ENCODE measurements at regions not wholly inside any gene's neighbourhood (a gene's known extent, or its start where the extent isn't known, plus 50 kb on each side); places are given as distances from the start of the nearest gene placed in this dataset.
"Not testable (repeated sequence)": the region's sequence is repeated elsewhere in the genome, so short reads cannot be mapped to it uniquely, and the experiment has no call there.

DNA sequence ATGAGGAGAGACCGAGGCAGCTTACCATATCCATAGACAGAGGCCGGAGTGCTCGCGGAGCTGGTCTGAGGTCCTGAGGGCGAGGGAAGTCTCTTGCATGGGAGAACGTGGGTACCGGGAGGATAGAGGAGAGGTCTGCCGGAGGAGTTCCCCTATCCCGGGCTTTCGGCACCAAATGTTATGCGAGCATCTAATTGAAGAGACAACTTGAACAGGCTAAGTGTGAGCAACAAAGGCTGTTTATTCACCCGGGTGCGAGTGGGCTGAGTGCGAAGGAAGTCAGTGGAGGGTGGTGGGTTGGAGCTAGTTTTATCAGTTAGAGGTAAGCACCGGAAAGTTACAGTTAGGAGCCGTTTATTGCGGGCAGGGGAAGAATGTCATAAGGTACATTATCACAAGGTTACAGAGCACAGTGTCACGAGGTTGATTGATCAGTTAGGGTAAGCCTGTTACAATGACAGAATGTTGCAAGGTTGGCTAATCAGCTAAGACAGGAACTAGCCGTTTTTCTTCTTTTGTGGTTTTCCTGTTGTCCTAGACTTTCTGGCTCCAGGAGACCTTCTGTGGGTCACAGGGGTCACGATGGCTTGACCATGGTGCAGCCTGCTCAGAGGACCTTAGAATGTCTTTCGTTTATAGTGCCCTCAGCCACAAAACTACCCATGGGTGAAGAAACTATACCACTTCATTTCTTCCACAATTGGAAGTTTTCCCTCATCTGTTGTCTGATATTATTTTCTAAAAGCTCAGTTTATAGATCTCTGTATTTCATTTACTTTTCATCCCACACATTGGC lies 746.0 kb upstream of the ADGRB3 start:
- no peak for DNase-seq

DNA sequence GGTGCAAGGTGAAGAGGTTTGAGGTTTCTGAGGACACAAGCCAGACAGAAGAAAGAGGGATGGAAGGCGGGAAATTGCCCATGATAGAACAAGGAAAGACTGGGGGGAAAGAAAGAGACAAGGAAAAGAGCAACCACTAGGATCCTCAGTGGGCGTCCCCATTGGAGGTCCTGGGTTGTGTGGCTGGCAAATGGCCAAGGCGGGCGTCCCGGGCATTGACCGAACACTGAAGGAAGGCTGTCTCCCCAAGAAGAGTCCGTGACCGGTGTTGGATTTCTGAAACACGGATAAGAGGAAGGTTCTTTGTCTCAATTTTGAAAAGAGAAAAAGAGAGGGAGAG lies 746.6 kb upstream of the ADGRB3 start:
- no peak for DNase-seq

DNA sequence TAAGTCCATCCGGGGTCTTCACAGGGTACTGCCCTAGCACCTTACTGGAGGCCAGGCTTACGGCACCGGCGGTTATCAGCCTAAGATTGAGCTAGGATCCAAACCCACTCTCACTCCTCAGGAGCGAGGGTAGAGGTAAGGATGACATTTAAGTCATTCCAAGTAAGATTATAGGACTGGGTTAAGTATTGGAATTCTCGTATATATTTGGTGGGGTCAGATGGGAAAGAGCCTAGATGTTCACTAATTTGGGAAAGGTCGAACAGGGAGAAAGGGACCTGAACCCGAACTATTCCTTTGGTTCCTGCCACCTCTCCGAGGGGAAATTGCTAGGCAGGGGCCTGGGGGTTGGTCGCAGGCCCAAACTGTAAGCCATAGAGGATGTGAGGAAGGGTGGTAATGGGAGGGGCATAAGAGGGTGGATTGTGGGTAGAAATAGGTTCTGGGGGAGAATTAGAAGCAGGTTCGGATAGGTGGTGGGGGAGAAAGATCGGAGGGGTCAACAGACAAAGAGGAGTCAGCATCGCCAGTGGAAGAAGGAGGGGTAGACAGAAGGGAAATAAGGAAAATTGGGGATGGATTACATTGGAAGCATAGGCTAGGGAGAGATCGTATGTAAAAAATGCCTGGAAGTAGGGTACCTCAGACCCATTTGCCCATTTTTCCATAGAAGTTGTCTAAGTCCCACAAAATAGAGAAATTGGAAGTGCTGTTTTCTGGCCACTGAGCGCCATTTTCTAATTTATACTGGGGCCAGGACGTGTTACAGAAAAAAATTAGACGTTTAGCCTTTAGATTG lies 747.1 kb upstream of the ADGRB3 start:
- no peak for DNase-seq

DNA sequence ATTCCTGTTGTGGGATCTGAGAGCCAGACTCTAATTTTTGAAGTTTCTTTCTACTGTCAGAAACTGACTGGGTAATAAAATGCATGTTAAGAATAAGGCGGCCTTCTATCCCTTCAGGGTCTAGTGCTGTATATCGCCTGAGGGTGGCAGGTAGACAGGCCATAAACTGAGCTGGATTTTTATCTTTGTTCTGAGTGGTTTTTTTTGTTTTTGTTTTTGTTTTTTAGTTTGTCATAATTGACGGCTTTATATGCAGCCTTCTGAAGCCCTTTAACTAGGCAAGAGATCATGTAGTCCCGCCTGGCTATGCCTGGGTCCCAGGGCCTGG lies 747.7 kb upstream of the ADGRB3 start:
- DNase-seq: no peak

DNA sequence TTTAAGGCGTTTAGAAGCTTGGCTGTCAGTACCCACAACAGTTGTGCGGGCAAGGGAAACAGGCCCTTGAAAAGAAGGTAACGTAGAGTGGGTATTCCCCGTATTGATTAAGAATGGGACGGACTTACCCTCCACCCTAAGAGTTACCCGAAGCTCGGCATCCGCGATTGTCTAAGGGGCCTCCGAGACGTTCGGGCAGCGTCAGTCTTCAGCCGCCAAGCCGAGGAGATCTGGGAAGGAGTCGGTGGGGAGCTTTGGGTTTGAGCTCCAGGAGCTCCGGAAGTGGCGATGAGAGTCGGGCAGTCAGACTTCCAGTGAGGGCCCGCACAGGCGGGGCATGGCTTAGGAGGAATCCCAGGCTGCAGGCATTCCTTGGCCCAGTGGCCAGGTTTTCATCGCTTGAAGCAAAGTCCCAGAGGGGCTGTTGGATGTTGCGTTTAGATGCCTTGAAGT lies 748.2 kb upstream of the ADGRB3 start:
- no peak for DNase-seq

DNA sequence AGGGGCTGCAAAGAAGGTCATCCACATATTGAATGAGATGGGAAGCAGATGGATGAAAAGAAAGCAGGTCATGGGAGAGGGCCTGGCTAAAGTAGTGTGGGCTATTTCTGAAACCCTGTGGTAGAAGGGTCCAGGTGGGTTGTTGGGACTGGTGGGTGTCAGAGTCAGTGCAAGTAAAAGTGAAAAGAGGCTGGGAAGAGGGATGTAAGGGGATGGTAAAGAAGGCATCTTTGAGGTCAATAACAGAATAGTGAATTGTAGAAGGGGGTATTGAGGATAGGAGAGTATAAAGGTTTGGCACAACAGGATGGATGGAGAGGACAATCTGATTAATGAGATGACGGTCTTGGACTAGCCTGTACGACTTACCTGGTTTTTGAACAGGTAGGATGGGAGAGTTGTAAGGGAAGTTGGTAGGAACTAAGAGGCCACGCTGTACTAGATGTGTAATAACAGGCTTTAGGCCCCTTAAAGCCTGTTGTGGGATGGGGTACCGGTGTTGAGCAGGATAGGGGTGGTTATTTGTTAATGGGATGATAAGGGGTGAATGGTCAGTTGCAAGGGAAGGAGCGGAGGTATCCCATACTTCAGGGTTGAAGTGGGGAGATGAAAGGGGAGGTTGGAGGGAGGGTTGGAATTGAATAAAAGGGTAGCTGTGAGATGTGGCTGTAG lies 748.9 kb upstream of the ADGRB3 start:
- no peak for DNase-seq

DNA sequence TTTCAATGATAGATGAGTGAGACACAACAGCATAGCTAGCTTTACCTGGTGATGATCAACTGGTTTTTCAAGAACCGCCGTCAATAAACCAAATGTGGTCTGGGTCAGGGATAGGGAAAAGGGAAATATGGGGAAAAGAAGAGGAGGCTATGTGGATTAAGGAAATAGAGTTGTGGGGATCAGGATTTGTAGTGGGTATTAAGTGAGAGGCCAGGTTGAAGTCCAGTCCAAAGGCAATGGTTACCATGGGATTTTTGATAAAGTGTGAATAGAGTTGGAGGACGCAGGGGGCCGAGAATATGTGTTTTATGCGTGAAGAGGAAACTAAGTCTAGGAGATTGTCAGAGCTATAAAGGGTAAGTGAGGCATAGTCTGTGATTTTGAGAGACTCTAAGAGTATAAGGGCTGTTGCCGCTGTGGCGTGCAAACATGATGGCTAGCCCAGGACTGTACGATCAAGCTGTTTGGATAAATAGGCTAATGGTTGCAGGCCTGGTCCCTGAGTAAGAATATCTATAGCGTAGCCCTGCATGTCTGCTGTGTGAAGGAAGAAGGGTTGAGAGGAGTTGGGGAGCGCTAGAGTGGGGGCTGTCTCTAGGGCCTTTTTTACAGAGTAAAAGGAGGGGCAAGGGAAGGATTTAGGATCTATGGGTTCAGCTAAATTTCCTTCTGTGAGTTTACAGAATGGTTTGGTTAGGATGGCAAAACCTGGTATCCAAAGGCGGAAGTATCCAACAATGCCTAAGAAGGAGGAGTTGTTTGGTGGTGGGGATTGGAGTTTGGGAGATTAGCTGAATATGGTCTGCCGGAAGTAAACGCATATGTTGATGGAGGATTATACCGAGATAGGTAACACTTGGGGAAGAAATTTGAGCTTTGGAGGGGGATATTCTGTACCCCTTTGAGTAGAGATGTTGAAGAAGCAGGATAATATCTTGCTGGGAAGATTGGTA lies 749.7 kb upstream of the ADGRB3 start:
- DNase-seq: no peak

DNA sequence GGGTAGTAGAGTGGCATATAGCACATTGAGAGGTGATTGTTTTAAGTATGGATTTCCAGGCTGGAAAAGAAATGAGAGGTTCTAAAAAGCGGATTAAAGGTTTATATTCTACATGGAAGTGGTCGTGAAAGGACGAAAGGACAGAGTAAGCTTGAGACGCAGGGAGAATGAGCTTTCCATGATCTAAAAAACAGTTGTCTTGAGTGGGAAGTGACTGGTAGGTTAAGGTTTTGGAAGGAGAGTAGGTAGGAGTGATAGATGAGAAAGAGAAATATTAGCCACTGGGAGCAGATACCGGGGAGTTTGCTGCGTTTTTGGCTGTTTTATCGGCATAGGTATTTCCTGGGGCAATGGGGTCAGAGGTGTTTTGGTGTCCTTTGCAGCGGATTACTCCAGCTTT lies 750.6 kb upstream of the ADGRB3 start:
- DNase-seq: no peak

DNA sequence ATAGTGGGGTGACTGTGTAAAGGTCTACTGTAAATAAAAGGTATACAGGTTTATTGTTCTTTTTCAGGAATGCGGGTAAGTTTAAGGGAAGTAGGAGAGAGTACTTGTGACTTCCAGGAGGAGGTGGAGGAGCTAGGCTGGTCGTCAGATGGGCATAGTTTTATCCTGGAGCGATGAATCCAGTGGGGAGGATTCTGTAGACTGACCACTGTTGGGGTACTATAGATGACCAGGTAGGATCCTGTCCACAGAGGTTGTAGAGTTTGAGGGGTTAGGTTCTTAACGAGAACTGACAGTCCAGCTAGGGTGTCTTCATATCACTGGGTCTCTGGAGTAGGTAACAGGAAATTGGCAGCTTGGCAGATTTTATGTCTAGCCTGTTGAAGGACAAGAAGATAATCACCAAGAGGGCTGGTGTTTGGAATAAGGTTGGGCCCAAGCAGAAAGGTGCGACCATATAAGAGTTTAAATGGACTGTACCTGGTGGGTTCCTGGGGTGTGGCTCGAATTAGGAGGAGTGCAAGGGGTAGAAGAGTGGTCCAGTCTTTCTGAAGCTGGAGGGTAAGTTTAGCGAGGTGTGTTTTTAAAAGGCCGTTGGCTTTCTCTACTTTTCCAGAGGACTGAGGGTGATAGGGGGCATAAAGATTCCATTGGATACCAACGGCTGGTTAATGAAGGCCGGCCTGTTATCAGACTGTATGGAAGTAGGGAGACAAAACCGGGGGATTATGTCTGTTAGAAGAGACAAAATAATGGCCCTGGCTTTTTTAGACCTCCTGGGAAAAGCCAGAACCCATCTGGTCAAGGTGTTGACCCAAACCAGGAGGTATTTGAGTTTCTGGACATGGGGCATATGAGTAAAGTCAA lies 751.3 kb upstream of the ADGRB3 start:
- DNase-seq: no peak

DNA sequence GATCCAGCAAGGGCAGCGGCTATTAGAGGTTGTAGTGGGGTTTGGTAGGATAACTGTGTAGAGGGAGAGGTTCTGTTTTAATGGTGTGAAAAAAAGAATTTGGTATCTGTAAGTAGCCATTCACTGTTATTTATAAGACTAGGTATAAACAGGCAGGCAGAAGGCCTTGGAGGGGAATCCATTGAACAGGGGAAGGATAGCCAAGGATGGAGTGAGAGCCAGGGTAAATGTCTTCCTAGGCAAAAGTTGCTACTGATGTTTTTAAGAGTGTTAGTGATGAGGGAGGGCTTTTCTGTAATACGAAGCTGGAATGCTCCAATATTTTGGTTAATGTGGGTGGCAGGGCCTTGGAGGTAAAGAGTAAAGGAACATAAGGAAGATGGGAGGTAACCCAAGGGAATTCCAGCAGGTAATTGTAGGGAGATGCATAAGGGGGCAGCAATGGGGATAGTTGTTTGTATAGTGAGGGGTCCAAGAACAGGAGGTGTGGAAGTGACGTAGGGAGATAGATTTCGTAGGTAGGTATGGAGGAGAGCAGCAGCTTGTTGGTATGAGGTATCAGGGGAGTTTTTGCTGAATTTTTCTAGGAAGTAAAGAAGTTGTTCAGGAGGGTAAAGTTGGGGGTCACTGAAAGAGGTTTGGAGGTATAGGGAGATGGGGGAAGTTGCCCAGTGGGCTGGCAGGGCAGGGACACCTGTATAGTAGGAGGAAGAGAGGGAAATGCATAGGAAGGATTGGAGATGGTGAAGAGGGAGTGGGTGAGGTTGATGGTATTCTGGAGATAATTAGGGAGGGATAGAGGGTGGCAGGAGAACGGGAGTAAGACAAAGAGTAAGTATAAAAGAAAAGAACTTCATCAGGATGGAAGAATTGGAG lies 752.4 kb upstream of the ADGRB3 start:
- DNase-seq: no peak

DNA sequence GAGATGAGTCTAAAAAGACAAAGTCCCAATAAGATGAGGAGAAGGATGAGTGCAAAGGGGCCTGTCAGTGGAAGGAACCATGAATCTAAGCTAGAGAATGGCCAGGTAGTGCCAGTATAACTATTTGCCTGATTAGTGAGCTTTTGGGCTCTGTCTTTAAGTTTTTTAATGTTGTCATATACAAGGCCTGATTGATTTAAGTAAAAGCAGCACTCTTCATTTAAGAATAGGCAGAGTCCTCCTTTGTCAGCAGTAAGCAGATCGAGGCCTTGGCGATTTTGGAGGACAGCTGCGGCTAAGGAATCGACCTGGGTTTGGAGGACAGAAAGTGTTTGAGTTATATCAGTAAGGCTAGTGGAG lies 753.4 kb upstream of the ADGRB3 start:
- no peak for DNase-seq

DNA sequence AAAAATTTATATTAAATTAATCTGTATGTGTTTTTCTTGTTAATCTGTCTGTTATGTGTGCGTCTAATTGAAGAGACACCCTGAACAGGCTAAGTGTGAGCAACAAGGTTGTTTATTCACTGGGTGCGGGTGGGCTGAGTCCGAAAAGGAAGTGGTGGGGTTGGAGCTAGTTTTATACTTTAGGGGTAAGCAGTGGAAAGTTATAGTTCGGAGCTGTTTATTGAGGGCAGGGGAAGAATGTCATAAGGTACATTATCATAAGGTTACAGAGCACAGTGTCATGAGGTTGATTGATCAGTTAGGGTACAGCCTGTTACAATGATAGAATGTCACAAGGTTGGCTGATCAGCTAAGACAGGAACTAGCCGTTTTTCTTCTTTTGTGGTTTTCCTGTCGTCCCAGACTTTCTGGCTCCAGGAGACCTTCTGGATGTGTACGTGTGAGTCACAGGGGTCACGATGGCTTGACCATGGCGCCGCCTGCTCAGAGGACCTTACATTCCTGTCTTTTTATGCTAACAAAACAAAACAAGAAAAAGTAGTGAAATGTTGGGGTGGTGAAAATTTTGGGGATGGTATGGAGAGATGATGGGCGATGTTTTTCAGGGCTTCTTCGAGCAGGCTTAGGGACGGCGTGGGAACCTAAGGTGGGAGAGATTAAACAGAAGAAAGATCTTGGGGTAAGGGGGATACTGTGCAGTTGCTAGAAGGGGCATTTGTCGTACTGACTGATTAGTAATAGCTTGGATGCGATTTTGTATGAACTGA lies 754.0 kb upstream of the ADGRB3 start:
- no peak for DNase-seq

DNA sequence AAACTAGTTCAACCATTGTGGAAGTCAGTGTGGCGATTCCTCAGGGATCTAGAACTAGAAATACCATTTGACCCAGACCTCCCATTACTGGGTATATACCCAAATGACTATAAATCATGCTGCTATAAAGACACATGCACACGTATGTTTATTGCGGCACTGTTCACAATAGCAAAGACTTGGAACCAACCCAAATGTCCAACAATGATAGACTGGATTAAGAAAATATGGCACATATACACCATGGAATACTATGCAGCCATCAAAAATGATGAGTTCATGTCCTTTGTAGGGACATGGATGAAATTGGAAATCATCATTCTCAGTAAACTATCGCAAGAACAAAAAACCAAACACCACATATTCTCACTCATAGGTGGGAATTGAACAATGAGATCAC lies 754.7 kb upstream of the ADGRB3 start:
- DNase-seq: not testable (repeated sequence)

DNA sequence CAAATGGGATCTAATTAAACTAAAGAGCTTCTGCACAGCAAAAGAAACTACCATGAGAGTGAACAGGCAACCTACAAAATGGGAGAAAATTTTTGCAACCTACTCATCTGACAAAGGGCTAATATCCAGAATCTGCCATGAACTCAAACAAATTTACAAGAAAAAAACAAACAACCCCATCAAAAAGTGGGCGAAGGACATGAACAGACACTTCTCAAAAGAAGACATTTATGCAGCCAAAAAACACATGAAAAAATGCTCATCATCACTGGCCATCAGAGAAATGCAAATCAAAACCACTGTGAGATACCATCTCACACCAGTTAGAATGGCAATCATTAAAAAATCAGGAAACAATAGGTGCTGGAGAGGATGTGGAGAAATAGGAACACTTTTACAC lies 755.2 kb upstream of the ADGRB3 start:
- not testable (repeated sequence) for DNase-seq

DNA sequence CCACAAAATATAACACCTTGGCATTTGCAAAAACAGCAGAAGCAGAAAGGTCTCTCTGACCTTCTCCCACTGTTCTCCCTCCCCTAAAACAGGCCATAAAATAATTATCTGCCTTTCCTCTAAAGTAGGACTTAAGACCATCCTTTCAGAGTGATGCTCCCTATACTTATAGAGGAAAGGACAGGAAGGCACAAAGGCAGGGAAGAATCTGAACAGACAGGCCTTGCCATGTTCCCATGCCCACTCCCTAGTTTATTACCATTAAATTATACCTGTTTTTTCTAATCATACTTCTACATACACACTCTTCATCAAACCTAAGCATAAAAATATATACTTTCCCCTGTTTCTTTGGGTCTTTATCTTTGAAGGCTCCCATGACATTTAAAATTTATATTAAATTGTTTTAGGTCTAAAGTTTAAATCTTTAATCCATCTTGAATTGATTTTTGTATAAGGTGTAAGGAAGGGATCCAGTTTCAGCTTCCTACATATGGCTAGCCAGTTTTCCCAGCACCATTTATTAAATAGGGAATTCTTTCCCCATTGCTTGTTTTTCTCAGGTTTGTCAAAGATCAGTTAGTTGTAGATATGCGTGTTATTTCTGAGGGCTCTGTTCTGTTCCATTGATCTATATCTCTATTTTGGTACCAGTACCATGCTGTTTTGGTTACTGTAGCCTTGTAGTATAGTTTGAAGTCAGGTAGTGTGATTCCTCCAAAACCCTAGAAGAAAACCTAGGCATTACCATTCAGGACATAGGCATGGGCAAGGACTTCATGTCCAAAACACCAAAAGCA lies 755.8 kb upstream of the ADGRB3 start:
- not testable (repeated sequence) for DNase-seq

DNA sequence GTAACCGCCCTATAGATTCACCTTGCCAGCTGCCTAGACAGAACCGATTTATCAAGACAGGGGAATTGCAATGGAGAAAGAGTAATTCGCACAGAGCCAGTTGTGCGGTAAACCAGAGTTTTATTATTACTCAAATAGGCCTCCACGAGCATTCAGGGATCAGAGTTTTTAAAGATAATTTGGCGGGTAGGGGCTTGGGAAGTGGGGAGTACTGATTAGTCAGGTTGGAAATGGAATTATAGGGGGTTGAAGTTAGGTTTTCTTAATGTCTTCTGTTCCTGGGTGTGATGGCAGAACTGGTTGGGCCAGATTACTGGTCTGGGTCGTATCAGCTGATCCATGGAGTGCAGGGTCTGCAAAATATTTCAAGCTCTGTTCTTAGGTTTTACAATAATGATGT lies 756.9 kb upstream of the ADGRB3 start:
- DNase-seq: not testable (repeated sequence)

DNA sequence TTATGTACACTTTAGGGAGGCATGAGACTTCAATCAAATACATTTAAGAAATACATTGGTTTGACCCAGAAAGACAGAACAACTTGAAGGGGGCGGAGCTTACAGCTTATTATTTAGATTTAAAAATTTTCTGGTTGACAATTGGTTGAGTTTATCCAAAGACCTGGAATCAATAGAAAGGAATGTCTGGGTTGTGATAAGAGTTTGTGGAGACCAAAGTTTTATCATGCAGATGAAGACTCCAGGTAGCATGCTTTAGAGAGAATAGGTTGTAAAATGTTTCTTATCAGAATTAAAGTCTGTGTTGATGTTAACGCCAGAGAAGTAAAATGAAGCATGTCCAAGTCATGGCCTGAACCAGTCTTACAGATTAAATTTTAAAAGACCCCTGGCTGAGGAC lies 757.8 kb upstream of the ADGRB3 start:
- DNase-seq: no peak

DNA sequence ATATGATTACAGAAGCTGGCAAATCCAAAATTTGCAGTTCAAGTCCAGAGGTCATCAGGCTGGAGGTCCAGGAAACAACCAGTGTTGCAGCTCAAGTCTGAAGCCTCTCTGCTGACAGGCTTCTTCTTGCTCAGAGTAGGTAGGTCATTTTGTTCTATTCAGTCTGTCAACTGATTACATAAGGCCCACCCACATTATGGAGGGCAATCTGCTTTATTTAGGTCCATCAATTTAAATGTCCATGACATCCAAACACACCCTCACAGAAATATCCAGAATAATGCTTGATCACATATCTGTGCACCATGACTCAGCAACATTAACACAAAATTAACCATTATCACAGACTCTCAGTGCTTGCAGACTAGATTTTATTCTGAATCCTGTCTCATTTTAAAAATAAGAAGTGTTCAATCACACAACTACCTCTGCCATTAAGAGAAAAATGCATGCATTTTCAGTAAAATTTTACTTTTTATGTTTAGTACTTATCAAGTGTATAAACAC lies 759.2 kb upstream of the ADGRB3 start:
- no peak for DNase-seq

DNA sequence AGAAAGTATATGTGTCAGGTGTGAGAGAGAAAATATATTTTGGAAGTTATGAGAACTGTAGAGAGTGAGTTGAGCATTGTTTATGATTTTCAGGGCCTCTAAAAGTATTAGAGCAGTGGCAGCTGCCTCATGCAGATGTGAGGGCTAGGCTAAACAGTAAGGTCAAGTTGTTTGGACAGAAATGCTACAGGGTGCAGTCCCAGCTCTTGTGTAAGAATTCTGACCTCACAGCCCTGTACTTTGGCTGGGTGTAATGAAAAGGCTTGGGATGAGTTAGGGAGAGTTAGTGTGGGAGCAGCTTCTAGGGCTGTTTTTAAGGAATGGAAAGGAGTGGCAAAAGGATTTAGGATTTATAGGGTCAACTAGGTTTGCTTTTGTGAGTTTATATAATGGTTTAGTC lies 764.8 kb upstream of the ADGRB3 start:
- DNase-seq: no peak

Measured in dermis blood vessel endothelial cell (primary cell).